Left lung (tissue), 4 donors: ENCODE measurements at regions not wholly inside any gene's neighbourhood (a gene's known extent, or its start where the extent isn't known, plus 50 kb on each side); places are given as distances from the start of the nearest gene placed in this dataset.
"Not testable (repeated sequence)": the region's sequence is repeated elsewhere in the genome, so short reads cannot be mapped to it uniquely, and the experiment has no call there.

Source experiments
- ATAC-seq: fragments of 200-7000 bp; cut with Tn5 transposase; one replicate; pipeline ENCODE4 v1.9.1; 2020; ENCODE audit warnings: moderate library complexity
- DNase-seq, 4 donors: peaks; one replicate each; pipeline ENCODE4 v3.0.0-alpha.2; 2013 to 2020
- H3K27ac ChIP-seq, 2 donors: fragments of 200-600 bp; sonication (generic) in 1 of 2; one replicate each; pipeline versions ENCODE4 v1.5.0 to v1.8.0; 2020 to 2021
- H3K27me3 ChIP-seq, 2 donors: fragments of 200-600 bp; sonication (generic) in 1 of 2; one replicate each; pipeline versions ENCODE4 v1.5.0 to v1.8.0; 2020 to 2021
- H3K36me3 ChIP-seq, 2 donors: fragments of 200-600 bp; sonication (generic) in 1 of 2; one replicate each; pipeline versions ENCODE4 v1.5.0 to v1.8.0; 2020 to 2021
- H3K4me1 ChIP-seq, 2 donors: fragments of 200-600 bp; one replicate each; pipeline ENCODE4 v1.8.0; 2021
- H3K4me3 ChIP-seq, 2 donors: fragments of 200-600 bp; sonication (generic) in 1 of 2; one replicate each; pipeline versions ENCODE4 v1.5.0 to v1.8.0; 2020 to 2021; ENCODE audit warnings: mild to moderate bottlenecking in 1 of 2
- H3K9me3 ChIP-seq, 2 donors: fragments of 200-600 bp; sonication (generic) in 1 of 2; one replicate each; pipeline versions ENCODE4 v1.5.0 to v1.8.0; 2020 to 2021
- CTCF ChIP-seq, 2 donors: fragments of 200-600 bp; sonication (generic) in 1 of 2; IDR thresholded peaks; one replicate each; pipeline versions ENCODE4 v1.5.0 to v1.8.0; 2021; ENCODE audit warnings: antibody characterized with exemption in 2 of 2
- intact Hi-C, 2 donors: fragments of 100-400 bp; cut with DNase I; formaldehyde crosslinking; loops; one replicate each; pipeline versions ENCODE4 v1.11.2 to v1.14.2; 2022
- donor health status: DM: no; HTN: yes; CAD: no.
- donor health status: DM: no; HTN: no; CAD: no.

- no peak for DNase-seq
- Histone ChIP-seq H3K4me3 (no peak overlapping the region), H3K27ac (no peak overlapping the region), H3K27me3 (no peaks in the 10 kb centered on the region), H3K36me3 (no peaks in the 10 kb centered on the region), H3K4me1 (no peaks in the 10 kb centered on the region), H3K9me3 (no peaks in the 10 kb centered on the region)
- ATAC-seq, result no peak
- intact Hi-C loops, result no loop called here
- TF ChIP-seq CTCF (IDR thresholded peaks at IDR 0.05), result no peak
These were observed 109.1 kb upstream of the BCHE start for GRCh38 chr3:165946360-165946759.

GRCh38 chr3:165938986-165939540 lies 101.8 kb upstream of the BCHE start:
- Histone ChIP-seq H3K36me3 (no peaks in the 10 kb centered on the region), H3K4me3 (no peak overlapping the region)

GRCh38 chr3:165936081-165936480 lies 98.9 kb upstream of the BCHE start:
- H3K36me3 ChIP-seq, ATAC-seq, H3K4me1 ChIP-seq, H3K27ac ChIP-seq, DNase-seq, intact Hi-C loops, H3K4me3 ChIP-seq, H3K27me3 ChIP-seq: not testable (repeated sequence)
- H3K9me3 ChIP-seq, result peaks cover 0 to 23% of the 10 kb centered on the region in 2 donors

More at GRCh38 chr3:165938986-165939540, 101.8 kb upstream of the BCHE start:
- intact Hi-C loops, result no loop called here
- Histone ChIP-seq H3K9me3 (peaks cover 0 to 18% of the 10 kb centered on the region in 2 donors), H3K27ac (no peak overlapping the region), H3K4me1 (no peaks in the 10 kb centered on the region), H3K27me3 (no peaks in the 10 kb centered on the region)
- TF ChIP-seq CTCF (IDR thresholded peaks at IDR 0.05), result no peak
- DNase-seq (no peak), ATAC-seq (no peak)

GRCh38 chr3:165924301-165924791 lies 87.1 kb upstream of the BCHE start:
- H3K36me3 ChIP-seq, H3K4me1 ChIP-seq, ATAC-seq, H3K4me3 ChIP-seq, intact Hi-C loops, H3K27me3 ChIP-seq, H3K9me3 ChIP-seq, H3K27ac ChIP-seq: not testable (repeated sequence)
- peak in 1 of 4 donors; percentile 69 for DNase-seq

- ATAC-seq (no peak), DNase-seq (no peak)
- H3K4me3 ChIP-seq, result no peak overlapping the region
- intact Hi-C loops, result no loop called here
- no peaks in the 10 kb centered on the region for H3K36me3 ChIP-seq
- TF ChIP-seq CTCF (IDR thresholded peaks at IDR 0.05), result no peak
- no peak overlapping the region for H3K27ac ChIP-seq
- no peaks in the 10 kb centered on the region for H3K4me1 ChIP-seq
- peaks cover 0 to 14% of the 10 kb centered on the region in 2 donors for H3K9me3 ChIP-seq
- no peaks in the 10 kb centered on the region for H3K27me3 ChIP-seq
These were observed 83.8 kb upstream of the BCHE start for GRCh38 chr3:165920984-165921383.

GRCh38 chr3:165919284-165919683 lies 82.1 kb upstream of the BCHE start:
- intact Hi-C loops, result no loop called here

More at GRCh38 chr3:165919284-165919683, 82.1 kb upstream of the BCHE start:
- Histone ChIP-seq H3K27me3 (no peaks in the 10 kb centered on the region), H3K9me3 (peaks cover 0 to 14% of the 10 kb centered on the region in 2 donors), H3K4me3 (no peak overlapping the region), H3K27ac (no peak overlapping the region), H3K36me3 (no peaks in the 10 kb centered on the region), H3K4me1 (no peaks in the 10 kb centered on the region)
- ATAC-seq (no peak), DNase-seq (no peak)
- no peak for TF ChIP-seq CTCF (IDR thresholded peaks at IDR 0.05)
